ENCODE measurements at regions not wholly inside any gene's neighbourhood (a gene's known extent, or its start where the extent isn't known, plus 50 kb on each side); places are given as distances from the start of the nearest gene placed in this dataset.

- no peak for DNase-seq
Observed at GRCh38 chr9:126275386-126276001, 51.1 kb upstream of the MVB12B start.

DNA sequence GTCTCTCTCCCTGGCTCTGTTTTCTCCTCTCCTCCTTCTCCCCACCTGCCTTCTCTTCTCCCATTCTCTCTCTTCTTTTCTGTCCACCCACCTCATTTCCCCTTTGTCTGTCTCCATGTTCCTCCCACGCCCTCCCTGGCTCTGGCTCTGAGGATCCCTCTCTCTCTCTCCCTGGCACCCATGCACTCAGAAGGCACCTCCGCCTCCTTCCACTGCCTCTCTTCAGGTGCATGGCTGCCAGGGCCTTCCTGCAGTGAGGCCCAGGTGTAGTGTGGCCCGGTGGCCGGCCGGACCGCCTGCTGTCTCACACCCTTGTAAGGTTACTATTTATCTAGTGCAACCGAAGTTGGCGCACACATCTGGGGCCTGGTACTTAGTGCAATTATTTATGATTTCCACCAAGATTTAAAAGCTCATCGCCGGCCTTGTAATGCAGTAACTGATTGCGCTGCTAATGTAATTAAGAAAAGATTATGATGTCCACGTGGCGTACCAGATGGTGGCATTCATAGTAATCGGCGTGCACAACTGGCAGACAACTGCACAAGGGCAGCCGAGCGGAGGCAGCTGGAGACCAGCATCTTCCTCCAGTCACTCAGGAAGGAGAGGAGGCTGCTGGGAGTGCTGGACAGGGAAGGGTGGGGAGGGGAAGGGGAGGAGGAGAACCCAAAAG, 50.4 kb upstream of the MVB12B start:
- no peak for DNase-seq

Measured in stimulated activated CD4-positive, alpha-beta T cell treated with anti-CD3 and anti-CD28 coated beads, Interleukin-2, amount 100 ng/mL, for 24 hours (primary cell).